H9 (cell line): ENCODE measurements at regions not wholly inside any gene's neighbourhood (a gene's known extent, or its start where the extent isn't known, plus 50 kb on each side); places are given as distances from the start of the nearest gene placed in this dataset.

Experiments used
- DNase-seq: peaks from one replicate; pipeline ENCODE4 v3.0.0-alpha.2; 2017
- H2AFZ ChIP-seq: one replicate; pipeline ENCODE4 v1.6.1; 2013; ENCODE audit warnings: mild to moderate bottlenecking, low read length, control low read depth, moderate library complexity
- H2AK5ac ChIP-seq: 2 replicates; pipeline ENCODE4 v1.6.1; 2013; ENCODE audit warnings: low read length, control low read depth, mixed read lengths; ENCODE audit not compliant: insufficient read length
- H2BK120ac ChIP-seq: one replicate; pipeline ENCODE4 v1.6.1; 2013; ENCODE audit warnings: low read depth, mild to moderate bottlenecking, low read length, control low read depth, inconsistent platforms; ENCODE audit not compliant: poor library complexity, severe bottlenecking
- H2BK12ac ChIP-seq: 2 replicates; pipeline ENCODE4 v1.6.1; 2013; ENCODE audit warnings: low read length, control low read depth, mixed read lengths, low read depth; ENCODE audit not compliant: insufficient read length
- H2BK15ac ChIP-seq: 2 replicates; pipeline ENCODE4 v1.6.1; 2013; ENCODE audit warnings: low read depth, low read length, control low read depth
- H2BK20ac ChIP-seq: one replicate; pipeline ENCODE4 v1.6.1; 2013; ENCODE audit warnings: low read depth, mild to moderate bottlenecking, low read length, control low read depth, inconsistent platforms; ENCODE audit not compliant: poor library complexity, severe bottlenecking
- H2BK5ac ChIP-seq: 2 replicates; pipeline ENCODE4 v1.6.1; 2013; ENCODE audit warnings: low read length, control low read depth, mixed read lengths; ENCODE audit not compliant: insufficient read length
- H3K14ac ChIP-seq: 2 replicates; pipeline ENCODE4 v1.6.1; 2013; ENCODE audit warnings: low read length, control low read depth; ENCODE audit not compliant: insufficient read depth
- H3K18ac ChIP-seq: 2 replicates; pipeline ENCODE4 v1.6.1; 2013; ENCODE audit warnings: low read depth, mild to moderate bottlenecking, mixed read lengths, low read length, control low read depth; ENCODE audit not compliant: insufficient read length
- H3K23ac ChIP-seq: 2 replicates; pipeline ENCODE4 v1.6.1; 2013; ENCODE audit warnings: low read length, control low read depth, mixed read lengths, low read depth; ENCODE audit not compliant: insufficient read length
- H3K23me2 ChIP-seq: 2 replicates; pipeline ENCODE4 v1.6.1; 2013; ENCODE audit warnings: low read depth, mild to moderate bottlenecking, mixed read lengths, low read length, control low read depth; ENCODE audit not compliant: insufficient read length, poor library complexity, severe bottlenecking
- H3K27ac ChIP-seq: 2 replicates; pipeline ENCODE4 v1.5.1; 2013; ENCODE audit warnings: low read length, control low read depth, mixed read lengths, low read depth; ENCODE audit not compliant: insufficient read length
- H3K27me3 ChIP-seq: 2 replicates; pipeline ENCODE4 v1.6.1; 2013; ENCODE audit warnings: low read length, control low read depth, inconsistent platforms; ENCODE audit not compliant: insufficient read depth
- H3K4ac ChIP-seq: 2 replicates; pipeline ENCODE4 v1.6.1; 2013; ENCODE audit warnings: low read depth, mild to moderate bottlenecking, control low read depth, inconsistent platforms, low read length, moderate library complexity
- H3K4me1 ChIP-seq: 2 replicates; pipeline ENCODE4 v1.6.1; 2013; ENCODE audit warnings: low read length, control low read depth, inconsistent platforms; ENCODE audit not compliant: insufficient read depth
- H3K4me2 ChIP-seq: 2 replicates; pipeline ENCODE4 v1.6.1; 2013; ENCODE audit warnings: low read length, control low read depth, mixed read lengths; ENCODE audit not compliant: insufficient read length, insufficient read depth
- H3K56ac ChIP-seq: 2 replicates; pipeline ENCODE4 v1.6.1; 2013; ENCODE audit warnings: low read depth, mild to moderate bottlenecking, mixed read lengths, low read length, control low read depth; ENCODE audit not compliant: insufficient read length
- H3K79me1 ChIP-seq: 2 replicates; pipeline ENCODE4 v1.6.1; 2013; ENCODE audit warnings: low read depth, mild to moderate bottlenecking, moderate library complexity, low read length, control low read depth, inconsistent platforms; ENCODE audit not compliant: insufficient read depth, poor library complexity, severe bottlenecking
- H3K79me2 ChIP-seq: 2 replicates; pipeline ENCODE4 v1.6.1; 2013; ENCODE audit warnings: low read length, control low read depth, inconsistent platforms; ENCODE audit not compliant: insufficient read depth
- H3K9ac ChIP-seq: 2 replicates; pipeline ENCODE4 v1.6.1; 2013; ENCODE audit warnings: low read length, control low read depth, mixed read lengths; ENCODE audit not compliant: insufficient read length; ENCODE audit errors: extremely low read depth
- H3K9me3 ChIP-seq: one replicate; pipeline ENCODE4 v1.6.1; 2013; ENCODE audit warnings: low read depth, low read length, inconsistent platforms; ENCODE audit not compliant: control insufficient read depth
- H3T11ph ChIP-seq: one replicate; pipeline ENCODE4 v1.6.1; 2013; ENCODE audit warnings: mild to moderate bottlenecking, low read length, control low read depth, inconsistent platforms
- H4K20me1 ChIP-seq: one replicate; pipeline ENCODE4 v1.6.1; 2013; ENCODE audit not compliant: control insufficient read depth, insufficient read length, insufficient read depth
- H4K5ac ChIP-seq: 2 replicates; pipeline ENCODE4 v1.6.1; 2013; ENCODE audit warnings: low read depth, mild to moderate bottlenecking, mixed read lengths, low read length, control low read depth; ENCODE audit not compliant: insufficient read length
- H4K8ac ChIP-seq: replicated peaks from 2 replicates; pipeline ENCODE4 v1.6.1; 2013; ENCODE audit warnings: low read length, control low read depth, mixed read lengths, low read depth; ENCODE audit not compliant: insufficient read length
- H4K91ac ChIP-seq: 2 replicates; pipeline ENCODE4 v1.6.1; 2013; ENCODE audit warnings: low read depth, mild to moderate bottlenecking, moderate library complexity, mixed read lengths, low read length, control low read depth; ENCODE audit not compliant: insufficient read length
- H3K27ac Mint-ChIP-seq, 3 experiments: 2 replicates in 2 of 3; 3 replicates in 1 of 3; pipeline ENCODE4 v1.8.0; 2020 to 2021; ENCODE audit warnings: mixed read lengths in 3 of 3, mild to moderate bottlenecking in 1 of 3, moderate library complexity in 1 of 3
- H3K27me3 Mint-ChIP-seq: 2 replicates; pipeline ENCODE4 v1.8.0; 2021; ENCODE audit warnings: low read depth, mild to moderate bottlenecking, moderate library complexity, mixed read lengths
- H3K36me3 Mint-ChIP-seq, 3 experiments: 2 replicates in 2 of 3; 3 replicates in 1 of 3; pipeline ENCODE4 v1.8.0; 2020 to 2021; ENCODE audit warnings: low read depth in 3 of 3, mixed read lengths in 3 of 3; ENCODE audit not compliant: insufficient read depth in 1 of 3
- H3K4me1 Mint-ChIP-seq, 2 experiments: 2 replicates each; pipeline ENCODE4 v1.8.0; 2020; ENCODE audit warnings: mixed read lengths in 2 of 2
- H3K4me3 Mint-ChIP-seq, 2 experiments: 2 replicates in 1 of 2; 3 replicates in 1 of 2; pipeline ENCODE4 v1.8.0; 2020 to 2021; ENCODE audit warnings: mild to moderate bottlenecking in 2 of 2, mixed read lengths in 2 of 2, moderate library complexity in 1 of 2
- H3K9me3 Mint-ChIP-seq, 2 experiments: 2 replicates in 1 of 2; 3 replicates in 1 of 2; pipeline ENCODE4 v1.8.0; 2020; ENCODE audit warnings: mild to moderate bottlenecking in 2 of 2, mixed read lengths in 2 of 2, moderate library complexity in 1 of 2
- CTCF ChIP-seq: fragments of 200-600 bp; sonication (generic); conservative IDR thresholded peaks from 3 replicates; pipeline ENCODE4 v1.8.0; 2021; ENCODE audit warnings: antibody characterized with exemption, mild to moderate bottlenecking
- WGBS: extraction: QIAGEN DNeasy Blood & Tissue Kit; methylation state at CpG from one replicate; pipeline ENCODE4 v1.1.7; 2013; ENCODE audit warnings: missing lambda C conversion rate, low lambda C conversion rate, mixed read lengths; ENCODE audit not compliant: insufficient read length; ENCODE audit errors: extremely low coverage; 5-methylcytosine and 5-hydroxymethylcytosine counted together

- no peak overlapping the region for H3K56ac ChIP-seq
- no peak overlapping the region for H3K4me2 ChIP-seq
- H2BK15ac ChIP-seq, result no peak overlapping the region
- Mint-ChIP-seq H3K27ac (no peak overlapping the region), H3K9me3 (peaks cover 0 to 8% of the 10 kb centered on the region in 2 experiments; a peak in 3 of 5 replicates), H3K4me3 (no peak overlapping the region), H3K27me3 (no peaks in the 10 kb centered on the region), H3K4me1 (peaks cover 0 to 4% of the 10 kb centered on the region in 2 experiments; a peak in 1 of 4 replicates), H3K36me3 (no peaks in the 10 kb centered on the region; a peak in 1 of 7 replicates)
- H3K14ac ChIP-seq, result no peak overlapping the region
- no peak overlapping the region for H2BK12ac ChIP-seq
- no peaks in the 10 kb centered on the region for H4K20me1 ChIP-seq
- no peak overlapping the region for H4K5ac ChIP-seq
- no peak overlapping the region for H4K91ac ChIP-seq
- no CpG with 5 or more reads among the region's 5 CpGs for WGBS
- no peak for TF ChIP-seq CTCF
- H2AK5ac ChIP-seq, result no peak overlapping the region
- H3K79me1 ChIP-seq, result no peaks in the 10 kb centered on the region
- no peak overlapping the region for H3K27ac ChIP-seq
- H3K23ac ChIP-seq, result no peak overlapping the region
- no peak overlapping the region for H2BK20ac ChIP-seq
- no peak overlapping the region for H2AFZ ChIP-seq
- no peak overlapping the region for H2BK5ac ChIP-seq
- H2BK120ac ChIP-seq, result no peak overlapping the region
- H3K23me2 ChIP-seq, result no peaks in the 10 kb centered on the region
- no peak overlapping the region for H4K8ac ChIP-seq
- H3K4me1 ChIP-seq, result no peaks in the 10 kb centered on the region
- DNase-seq, result no peak
- no peak overlapping the region for H3K4ac ChIP-seq
- H3K9me3 ChIP-seq, result no peaks in the 10 kb centered on the region
- no peaks in the 10 kb centered on the region for H3K79me2 ChIP-seq
- no peaks in the 10 kb centered on the region for H3K27me3 ChIP-seq
- no peak overlapping the region for H3K18ac ChIP-seq
- H3T11ph ChIP-seq, result no peak overlapping the region
- no peak overlapping the region for H3K9ac ChIP-seq
Observed at GRCh38 chr4:156654410-156654809, 317.2 kb downstream of the PDGFC start.
